Activated CD4-positive, alpha-beta T cell treated with anti-CD3 and anti-CD28 coated beads, Interleukin-2, amount 50 U/mL, for 48 hours (primary cell): ENCODE measurements at regions not wholly inside any gene's neighbourhood (a gene's known extent, or its start where the extent isn't known, plus 50 kb on each side); places are given as distances from the start of the nearest gene placed in this dataset.

ENCODE experiments used
- DNase-seq, 2 experiments: peaks; one replicate each; pipeline ENCODE4 v3.0.0-alpha.2; 2020

DNA sequence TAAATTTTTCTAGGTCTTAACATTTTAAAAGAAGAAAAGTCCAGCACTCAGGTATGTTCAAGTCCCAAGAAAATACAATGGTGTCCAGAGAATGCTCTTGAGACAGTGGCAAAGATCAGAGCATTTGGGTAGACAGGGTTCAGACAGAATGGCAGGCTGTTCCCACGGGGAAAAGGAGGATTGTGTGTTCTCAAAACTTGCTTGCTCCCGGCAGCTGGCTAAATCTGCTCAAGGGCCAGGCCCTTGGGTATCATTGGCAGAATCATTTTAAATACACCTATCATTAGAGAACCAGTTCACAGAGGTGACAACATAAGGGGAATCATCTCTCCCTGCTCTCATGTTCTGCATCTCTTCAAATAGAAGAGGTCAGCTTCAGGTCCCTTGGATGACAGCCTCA lies 456.3 kb downstream of the DTHD1 start:
- DNase-seq = no peak

GRCh38 chr4:36740796-36741310 lies 459.4 kb downstream of the DTHD1 start:
- DNase-seq = no peak

GRCh38 chr4:36747277-36748129 lies 466.1 kb downstream of the DTHD1 start:
- DNase-seq = no peak

DNA sequence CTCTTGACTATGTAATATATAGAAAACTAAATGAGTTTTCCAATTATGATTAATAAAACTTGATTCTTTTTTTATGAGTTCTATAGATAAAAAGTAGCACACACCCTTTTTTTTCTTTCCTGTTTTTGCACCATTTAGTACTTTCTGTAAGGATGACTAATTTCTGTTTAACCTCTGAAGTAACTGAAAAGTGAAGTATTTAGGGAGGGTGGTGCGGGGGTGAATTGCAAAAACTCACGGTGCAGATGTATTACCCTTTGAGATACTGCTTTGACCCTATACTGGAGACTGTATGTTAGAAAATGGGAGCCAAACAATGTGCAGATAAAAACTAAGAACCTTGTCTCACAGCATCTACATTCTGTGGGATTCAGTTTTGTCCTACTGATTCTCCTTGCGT lies 471.6 kb downstream of the DTHD1 start:
- DNase-seq = no peak

- DNase-seq = no peak
Observed at GRCh38 chr4:36757580-36758311, 476.3 kb downstream of the DTHD1 start.

- no peak for DNase-seq
Observed at GRCh38 chr4:36758312-36759178, 477.1 kb downstream of the DTHD1 start.

GRCh38 chr4:36761607-36762006 lies 480.2 kb downstream of the DTHD1 start:
- DNase-seq = no peak

- no peak for DNase-seq
Observed at GRCh38 chr4:36763814-36764213, 480.7 kb upstream of the NWD2 start.

DNA sequence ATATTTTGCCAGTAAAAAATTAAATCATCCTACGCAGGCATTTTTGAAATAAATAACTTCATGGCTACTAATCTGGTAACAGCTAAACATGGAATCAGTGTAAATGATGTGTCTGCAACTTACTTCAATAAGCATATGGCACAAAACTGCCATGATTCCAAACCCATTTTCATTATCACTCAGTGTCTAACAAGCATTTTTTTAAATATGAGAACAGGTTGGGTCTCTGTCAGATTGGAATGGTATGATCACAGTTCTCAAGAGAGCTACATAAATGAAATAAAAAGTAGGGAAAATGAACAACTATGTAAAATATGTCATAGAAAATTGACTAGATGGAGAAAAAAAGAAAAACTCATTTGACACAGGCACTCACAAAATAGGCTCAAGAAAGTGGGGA lies 476.9 kb upstream of the NWD2 start:
- DNase-seq = no peak

- no peak for DNase-seq
Observed at GRCh38 chr4:36771411-36772153, 473.0 kb upstream of the NWD2 start.

DNA sequence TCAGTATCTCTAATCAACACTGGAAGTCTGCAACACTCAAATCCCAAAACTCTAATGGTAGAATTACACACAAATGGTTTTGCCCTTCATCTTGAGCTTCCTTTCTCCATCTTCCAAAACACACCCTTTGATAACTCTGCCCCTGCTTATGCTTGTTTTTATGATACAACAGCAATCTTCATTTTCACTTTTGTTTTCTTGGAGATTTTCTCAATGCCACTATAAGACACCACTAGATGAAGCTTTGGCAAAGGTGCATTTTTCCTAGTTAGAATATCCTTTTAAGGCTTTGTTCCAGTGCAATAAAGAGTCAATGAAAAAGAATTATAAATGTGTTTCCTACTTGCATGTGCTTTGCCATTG lies 472.4 kb upstream of the NWD2 start:
- no peak for DNase-seq

DNA sequence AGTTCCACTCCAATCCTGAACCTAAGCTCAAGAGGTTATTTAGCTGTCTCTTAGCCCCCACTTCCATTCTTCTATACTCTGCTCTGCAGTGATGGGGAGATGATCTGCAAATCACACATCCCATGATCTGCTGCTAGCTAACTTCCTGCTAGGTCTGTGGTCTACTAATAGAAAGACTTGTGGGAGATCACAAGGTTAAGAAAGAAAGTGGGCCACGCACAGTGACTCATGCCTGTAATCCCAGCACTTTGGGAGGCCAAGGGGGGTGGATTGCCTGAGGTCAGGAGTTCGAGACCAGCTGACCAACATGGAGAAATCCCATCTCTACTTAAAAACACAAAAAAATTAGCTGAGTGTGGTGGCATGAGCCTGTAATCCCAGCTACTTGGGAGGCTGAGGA lies 471.1 kb upstream of the NWD2 start:
- no peak for DNase-seq

DNA sequence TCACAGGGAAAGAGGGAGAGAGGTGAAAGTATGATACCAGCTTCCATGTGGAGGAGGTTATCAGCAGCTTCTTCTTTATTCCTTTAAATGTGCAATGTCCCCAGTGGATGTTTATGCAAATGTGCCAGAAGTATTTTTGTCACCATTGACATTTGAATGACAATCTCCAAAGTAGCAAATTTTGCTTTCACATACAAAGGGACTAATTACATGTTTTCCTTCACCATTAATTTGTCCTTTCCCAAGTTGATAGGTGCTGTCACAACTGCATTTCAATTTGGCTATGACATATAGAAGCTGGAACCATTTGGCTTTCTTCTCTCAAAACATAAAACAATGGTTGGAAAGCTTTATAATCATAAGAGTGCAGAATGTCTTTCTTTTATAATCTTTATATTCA lies 469.0 kb upstream of the NWD2 start:
- no peak for DNase-seq

DNA sequence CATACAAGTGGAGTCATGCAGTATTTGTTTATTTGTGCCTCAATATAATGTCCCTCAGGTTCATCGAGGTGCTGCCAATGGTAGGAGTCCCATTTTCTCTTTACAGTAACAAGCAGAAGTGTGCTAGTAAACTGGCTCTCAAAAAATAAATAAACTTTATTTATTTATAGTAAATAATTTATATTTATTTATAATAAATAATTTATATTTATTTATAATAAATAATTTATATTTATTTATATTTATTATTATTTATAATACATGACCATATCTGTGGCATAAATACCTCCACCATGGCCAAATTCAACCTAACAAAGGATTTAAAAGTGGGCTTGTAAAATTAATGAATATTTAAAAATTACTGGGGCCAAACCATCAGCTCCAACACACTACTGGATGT lies 464.9 kb upstream of the NWD2 start:
- DNase-seq = no peak

DNA sequence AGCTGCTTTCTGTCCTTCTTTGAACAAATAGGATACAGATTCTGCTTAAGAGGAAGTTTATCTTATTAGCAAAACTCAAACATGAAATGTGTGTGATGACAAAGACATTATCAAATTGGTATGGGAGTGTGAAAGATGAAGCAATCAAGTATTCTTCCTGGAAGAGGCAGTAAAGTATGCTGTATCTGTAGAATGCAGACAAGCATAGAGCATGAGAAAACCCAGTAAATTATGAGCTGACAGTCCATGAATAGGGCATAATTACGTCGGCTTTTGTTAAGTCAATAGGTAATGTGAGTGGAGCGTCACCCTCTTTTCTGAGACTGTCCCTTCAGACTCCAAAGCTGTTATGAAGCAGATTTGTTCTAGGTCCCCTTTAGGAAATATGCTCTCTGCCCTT lies 458.6 kb upstream of the NWD2 start:
- no peak for DNase-seq

GRCh38 chr4:36786519-36786918 lies 458.0 kb upstream of the NWD2 start:
- DNase-seq = no peak

- no peak for DNase-seq
Observed at GRCh38 chr4:36794716-36795115, 449.8 kb upstream of the NWD2 start.

DNA sequence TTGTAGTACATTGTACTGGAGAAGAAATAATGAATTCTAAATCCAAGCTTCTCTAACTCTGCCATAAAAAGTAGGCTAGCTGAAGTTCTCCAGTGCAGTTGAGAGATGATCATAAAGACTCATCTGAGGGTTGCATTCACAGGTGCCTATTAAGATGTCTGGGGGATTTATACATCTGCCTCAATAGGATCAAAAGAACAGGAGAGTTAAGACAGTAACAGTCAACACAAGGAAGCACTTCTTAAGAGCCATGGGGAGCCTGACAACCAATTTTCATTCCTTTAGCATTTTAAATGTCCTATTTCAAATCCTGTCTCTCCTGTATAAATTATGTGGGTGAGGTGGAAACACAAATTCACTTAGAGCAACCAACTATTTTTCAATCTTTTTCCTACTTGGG lies 432.4 kb upstream of the NWD2 start:
- DNase-seq = no peak

GRCh38 chr4:36815536-36815935 lies 429.0 kb upstream of the NWD2 start:
- DNase-seq = no peak

DNA sequence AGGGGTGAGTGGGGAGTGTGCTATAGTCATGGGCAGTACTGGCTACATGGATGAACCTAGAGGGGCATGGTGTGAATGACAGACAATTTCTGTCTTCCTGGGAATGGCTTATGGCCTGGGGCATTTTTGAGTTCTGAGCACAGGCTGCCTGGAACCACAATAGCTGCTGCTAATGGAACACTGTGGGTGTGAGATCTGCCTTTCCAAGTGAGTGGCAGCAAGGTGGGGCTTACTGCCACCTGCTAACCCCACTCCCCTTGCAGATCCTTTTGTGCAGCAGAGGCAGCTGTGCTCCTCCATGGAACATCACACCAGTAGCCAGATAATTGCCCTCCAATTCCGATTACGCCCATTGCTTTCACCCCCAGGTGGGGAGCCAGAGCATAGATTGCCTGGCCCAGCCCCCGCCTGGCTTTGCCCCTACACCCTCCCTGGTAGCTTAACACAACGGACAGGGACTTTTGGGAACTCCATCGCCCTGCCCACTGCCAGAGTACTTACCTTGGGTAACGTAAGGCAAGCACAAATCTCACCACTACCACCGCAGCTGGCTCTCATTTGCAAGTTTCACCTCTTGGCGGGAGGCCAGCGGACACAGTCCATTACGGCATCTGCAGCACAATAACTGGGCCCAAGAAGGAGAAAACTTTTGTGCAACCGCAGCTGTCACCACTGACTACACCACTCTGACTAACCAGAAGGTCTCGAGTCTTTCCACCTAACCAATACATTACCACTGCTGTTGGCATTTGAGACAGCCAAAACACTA lies 421.2 kb upstream of the NWD2 start:
- no peak for DNase-seq

- DNase-seq = no peak
Observed at GRCh38 chr4:36824682-36825081, 419.9 kb upstream of the NWD2 start.

DNA sequence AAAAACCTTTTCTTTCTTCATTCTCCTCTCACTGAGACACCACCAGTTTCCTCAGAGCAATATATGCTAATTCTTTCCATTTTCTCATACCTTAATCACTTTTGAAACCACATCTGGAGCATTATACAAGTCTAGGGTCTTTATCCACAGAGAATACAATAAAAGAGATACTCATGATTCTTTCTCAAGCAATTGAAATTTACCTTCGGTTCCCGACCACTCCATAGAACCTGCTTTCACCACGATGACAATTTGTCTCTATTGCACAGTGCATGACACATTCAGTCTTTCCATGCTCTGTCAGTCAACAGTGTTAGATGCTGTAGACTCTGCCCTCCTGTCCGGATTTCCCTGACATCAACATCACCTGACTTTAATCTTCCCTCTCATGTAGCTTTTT lies 409.3 kb upstream of the NWD2 start:
- DNase-seq = no peak
